ENCODE measurements at regions not wholly inside any gene's neighbourhood (a gene's known extent, or its start where the extent isn't known, plus 50 kb on each side); places are given as distances from the start of the nearest gene placed in this dataset.

GRCh38 chr2:225165052-225165451 lies 122.8 kb upstream of the DOCK10 start:
- no peak for TF ChIP-seq EZH2 (IDR thresholded peaks at IDR 0.05; ENCODE audit: borderline replicate concordance, low read depth, low read length, severe bottlenecking)
- no peak for TF ChIP-seq CTCF (IDR thresholded peaks at IDR 0.05; ENCODE audit: extremely low read depth in 1 of 2, insufficient read depth in 1 of 2, low read depth in 1 of 2, low read length in 2 of 2)
- TF ChIP-seq MAX (IDR thresholded peaks at IDR 0.05; ENCODE audit: insufficient read depth, insufficient read length), result no peak
- TF ChIP-seq GATA2 (IDR thresholded peaks at IDR 0.05; ENCODE audit: insufficient read depth, insufficient read length, low read depth, low read length), result no peak
- no peak for TF ChIP-seq JUN (IDR thresholded peaks at IDR 0.05; ENCODE audit: borderline replicate concordance, insufficient read depth, insufficient read length, low read depth)
- no peak for TF ChIP-seq POLR2AphosphoS5 (IDR thresholded peaks at IDR 0.05; ENCODE audit: insufficient read depth, low read depth, low read length)
- DNase-seq (ENCODE audit: low read depth, low spot score), result no peak
- intact Hi-C loops (cut with micrococcal nuclease) (no loop called here), dilution Hi-C loops (cut with MboI; ENCODE audit: extremely low pct_ligation_motif_present, low sequenced_read_pairs) (no loop called here)
- Histone ChIP-seq H3K27ac (ENCODE audit: insufficient read depth, low read depth, low read length) (no peak overlapping the region), H3K4me2 (ENCODE audit: insufficient read depth, low read length) (no peak overlapping the region), H4K20me1 (replicated peaks; ENCODE audit: control insufficient read depth, extremely low read depth, insufficient read depth, low read length) (no peaks in the 10 kb centered on the region), H3K9me1 (replicated peaks; ENCODE audit: control insufficient read depth, extremely low read depth, insufficient read depth, low read length) (no peaks in the 10 kb centered on the region), H2AFZ (ENCODE audit: low read depth, low read length) (no peak overlapping the region), H3K79me2 (ENCODE audit: control insufficient read depth, insufficient read depth, low read length) (no peaks in the 10 kb centered on the region), H3K9ac (replicated peaks; ENCODE audit: extremely low read depth, insufficient read depth, low read length) (no peak overlapping the region), H3K4me3 (replicated peaks in 1 of 3; ENCODE audit: insufficient read depth in 1 of 3, low read depth in 1 of 3, low read length in 3 of 3) (no peak overlapping the region), H3K36me3 (ENCODE audit: control insufficient read depth in 2 of 2, extremely low read depth in 1 of 2, insufficient read depth in 2 of 2, low read length in 2 of 2) (no peaks in the 10 kb centered on the region), H3K9me3 (replicated peaks; ENCODE audit: control insufficient read depth, insufficient read depth, low read length) (no peaks in the 10 kb centered on the region), H3K4me1 (ENCODE audit: control insufficient read depth, extremely low read depth, insufficient read depth, low read length) (no peaks in the 10 kb centered on the region), H3K27me3 (ENCODE audit: control insufficient read depth in 2 of 2, insufficient read depth in 2 of 2, low read length in 2 of 2) (no peaks in the 10 kb centered on the region)
- no TSS peak for BruUV-seq (replicated peaks)
- CTCF ChIA-PET, result no interaction called here
- POLR2A ChIA-PET, result no interaction called here
- FAIRE-seq, result no peak

All from endothelial cell of umbilical vein (primary cell).